Nephron progenitor cell (in vitro differentiated cells): ENCODE measurements at regions not wholly inside any gene's neighbourhood (a gene's known extent, or its start where the extent isn't known, plus 50 kb on each side); places are given as distances from the start of the nearest gene placed in this dataset.
"Not testable (repeated sequence)": the region's sequence is repeated elsewhere in the genome, so short reads cannot be mapped to it uniquely, and the experiment has no call there.

Source experiments
- DNase-seq: peaks from one replicate; pipeline ENCODE4 v3.0.0; 2021
- H3K27ac Mint-ChIP-seq: 2 replicates; pipeline ENCODE4 v1.8.0; 2021; ENCODE audit warnings: mild to moderate bottlenecking, moderate library complexity, mixed read lengths
- H3K27me3 Mint-ChIP-seq: 2 replicates; pipeline ENCODE4 v1.8.0; 2021; ENCODE audit warnings: mild to moderate bottlenecking, low read depth, mixed read lengths; ENCODE audit not compliant: poor library complexity
- H3K36me3 Mint-ChIP-seq: 2 replicates; pipeline ENCODE4 v1.8.0; 2021; ENCODE audit warnings: low read depth, mixed read lengths
- H3K4me1 Mint-ChIP-seq: 2 replicates; pipeline ENCODE4 v1.8.0; 2021; ENCODE audit warnings: mixed read lengths
- H3K4me3 Mint-ChIP-seq: 2 replicates; pipeline ENCODE4 v1.8.0; 2021; ENCODE audit warnings: mild to moderate bottlenecking, moderate library complexity, mixed read lengths
- H3K9me3 Mint-ChIP-seq: 2 replicates; pipeline ENCODE4 v1.8.0; 2021; ENCODE audit warnings: mild to moderate bottlenecking, moderate library complexity, mixed read lengths
- CTCF ChIP-seq: fragments of 200-600 bp; sonication (generic); IDR thresholded peaks from 2 replicates; pipeline ENCODE4 v1.5.0; 2021; ENCODE audit warnings: antibody characterized with exemption

- H3K4me3 Mint-ChIP-seq: no peak overlapping the region
- H3K4me1 Mint-ChIP-seq: peaks cover 62% of the 10 kb centered on the region
- no peaks in the 10 kb centered on the region for H3K36me3 Mint-ChIP-seq
- no peak for DNase-seq
- peak overlapping the region; percentile 62 for H3K27ac Mint-ChIP-seq
- TF ChIP-seq CTCF: no peak
- peaks cover 20% of the 10 kb centered on the region for H3K27me3 Mint-ChIP-seq
- no peaks in the 10 kb centered on the region for H3K9me3 Mint-ChIP-seq
These were observed 196.4 kb upstream of the ZNF32 start for GRCh38 chr10:43845121-43845520.

GRCh38 chr10:43844221-43844620, 195.5 kb upstream of the ZNF32 start:
- Mint-ChIP-seq H3K27me3 (peaks cover 25% of the 10 kb centered on the region), H3K27ac (no peak overlapping the region), H3K4me1 (peaks cover 70% of the 10 kb centered on the region), H3K36me3 (no peaks in the 10 kb centered on the region), H3K4me3 (no peak overlapping the region), H3K9me3 (no peaks in the 10 kb centered on the region)
- DNase-seq: no peak
- no peak for TF ChIP-seq CTCF

GRCh38 chr10:43843321-43844101, 194.8 kb upstream of the ZNF32 start:
- Mint-ChIP-seq H3K9me3 (no peaks in the 10 kb centered on the region), H3K4me1 (peaks cover 70% of the 10 kb centered on the region), H3K27ac (peak overlapping the region; percentile 34), H3K27me3 (peaks cover 29% of the 10 kb centered on the region), H3K4me3 (no peak overlapping the region), H3K36me3 (no peaks in the 10 kb centered on the region)
- TF ChIP-seq CTCF: no peak
- DNase-seq: no peak

GRCh38 chr10:43842496-43842895, 193.8 kb upstream of the ZNF32 start:
- no peaks in the 10 kb centered on the region for H3K9me3 Mint-ChIP-seq
- H3K36me3 Mint-ChIP-seq: no peaks in the 10 kb centered on the region
- H3K27ac Mint-ChIP-seq: no peak overlapping the region
- no peak for TF ChIP-seq CTCF
- DNase-seq: no peak
- H3K27me3 Mint-ChIP-seq: peaks cover 25% of the 10 kb centered on the region
- H3K4me3 Mint-ChIP-seq: no peak overlapping the region
- H3K4me1 Mint-ChIP-seq: peaks cover 68% of the 10 kb centered on the region

- H3K27me3 Mint-ChIP-seq: peaks cover 25% of the 10 kb centered on the region
- TF ChIP-seq CTCF: no peak
- no peaks in the 10 kb centered on the region for H3K9me3 Mint-ChIP-seq
- no peaks in the 10 kb centered on the region for H3K36me3 Mint-ChIP-seq
- no peak overlapping the region for H3K27ac Mint-ChIP-seq
- DNase-seq: no peak
- no peak overlapping the region for H3K4me3 Mint-ChIP-seq
- H3K4me1 Mint-ChIP-seq: peaks cover 64% of the 10 kb centered on the region
These were observed 193.4 kb upstream of the ZNF32 start for GRCh38 chr10:43842072-43842471.

GRCh38 chr10:43839973-43840372, 191.3 kb upstream of the ZNF32 start:
- peaks cover 45% of the 10 kb centered on the region for H3K4me1 Mint-ChIP-seq
- peaks cover 14% of the 10 kb centered on the region for H3K27me3 Mint-ChIP-seq
- DNase-seq: no peak
- no peaks in the 10 kb centered on the region for H3K36me3 Mint-ChIP-seq
- peaks cover 12% of the 10 kb centered on the region for H3K9me3 Mint-ChIP-seq
- TF ChIP-seq CTCF: no peak
- H3K4me3 Mint-ChIP-seq: no peak overlapping the region
- H3K27ac Mint-ChIP-seq: no peak overlapping the region

GRCh38 chr10:43834751-43835150, 186.1 kb upstream of the ZNF32 start:
- H3K27me3 Mint-ChIP-seq: peaks cover 20% of the 10 kb centered on the region
- not testable (repeated sequence) for H3K4me3 Mint-ChIP-seq, DNase-seq, H3K4me1 Mint-ChIP-seq, H3K36me3 Mint-ChIP-seq, H3K27ac Mint-ChIP-seq
- H3K9me3 Mint-ChIP-seq: peaks cover 43% of the 10 kb centered on the region
